ENCODE measurements at regions not wholly inside any gene's neighbourhood (a gene's known extent, or its start where the extent isn't known, plus 50 kb on each side); places are given as distances from the start of the nearest gene placed in this dataset.

DNA sequence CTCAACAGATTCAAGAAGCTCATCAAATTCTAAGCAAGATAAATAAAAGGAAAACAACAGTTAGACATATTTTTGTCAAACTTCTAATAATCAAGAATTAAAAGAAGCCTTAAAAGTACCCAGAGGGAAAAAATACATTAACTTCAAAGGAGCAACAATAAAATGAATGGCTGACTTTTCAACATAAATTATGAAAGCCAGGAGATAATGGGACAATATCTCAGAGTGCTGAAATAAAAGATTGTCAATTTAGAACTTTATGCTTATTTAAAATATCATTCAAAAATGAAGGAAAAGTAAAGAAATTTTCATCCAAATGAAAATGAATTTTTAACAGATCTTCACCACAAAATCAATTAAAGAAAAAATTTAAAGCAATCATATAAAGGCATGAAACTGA, 108.5 kb upstream of the IL6 start:
- Histone ChIP-seq H3K36me3 (replicated peaks in 1 of 2) (no peaks in the 10 kb centered on the region), H3K27me3 (no peaks in the 10 kb centered on the region), H3K4me3 (no peak overlapping the region), H3K27ac (no peak overlapping the region), H3K4me1 (replicated peaks in 1 of 2) (no peaks in the 10 kb centered on the region), H3K9me3 (replicated peaks in 1 of 3) (peaks cover 0 to 17% (median 13%) of the 10 kb centered on the region in 3 donors)
- intact Hi-C loops (cut with DNase I), result no loop called here
- no peak for TF ChIP-seq CTCF (IDR thresholded peaks at IDR 0.05)
- TF ChIP-seq POLR2A (IDR thresholded peaks at IDR 0.05), result no peak
- no peak for DNase-seq

DNA sequence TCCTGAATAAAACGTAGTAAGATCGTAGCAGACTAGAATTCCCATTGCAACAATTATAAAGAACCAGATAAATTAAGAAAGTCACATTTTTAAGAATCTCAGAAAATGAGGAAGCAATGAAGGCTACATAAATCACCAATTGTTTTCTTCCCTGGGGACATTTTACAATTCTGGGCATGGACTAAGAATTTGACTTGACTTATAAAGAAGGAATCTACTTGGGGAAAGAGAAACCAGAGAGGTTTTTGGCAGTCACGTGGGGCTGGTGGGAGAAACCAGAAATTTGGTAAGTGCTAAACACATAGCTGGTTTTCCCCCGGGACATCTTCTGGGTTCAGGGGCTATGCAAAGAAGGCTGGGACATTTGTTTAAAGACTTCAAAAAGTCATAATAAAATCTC, 109.8 kb upstream of the IL6 start:
- intact Hi-C loops (cut with DNase I), result no loop called here
- H3K4me3 ChIP-seq, result no peak overlapping the region
- H3K9me3 ChIP-seq (replicated peaks in 1 of 3), result peaks cover 0 to 17% (median 13%) of the 10 kb centered on the region in 3 donors
- DNase-seq, result no peak
- 73 to 77% (median 76%) methylated on average over 4 of the region's 4 CpGs for WGBS, 4 donors
- no peaks in the 10 kb centered on the region for H3K36me3 ChIP-seq (replicated peaks in 1 of 2)
- TF ChIP-seq POLR2A (IDR thresholded peaks at IDR 0.05) (no peak), CTCF (IDR thresholded peaks at IDR 0.05) (no peak)
- no peak overlapping the region for H3K27ac ChIP-seq
- no peaks in the 10 kb centered on the region for H3K27me3 ChIP-seq
- H3K4me1 ChIP-seq (replicated peaks in 1 of 2), result no peaks in the 10 kb centered on the region

- H3K9me3 ChIP-seq (replicated peaks in 1 of 3), result peaks cover 0 to 12% (median 8%) of the 10 kb centered on the region in 3 donors
- WGBS, 4 donors, result 48 to 67% (median 60%) methylated on average over 2 of the region's 2 CpGs
- intact Hi-C loops (cut with DNase I), result no loop called here
- H3K36me3 ChIP-seq (replicated peaks in 1 of 2), result no peaks in the 10 kb centered on the region
- H3K4me1 ChIP-seq (replicated peaks in 1 of 2), result no peaks in the 10 kb centered on the region
- H3K27me3 ChIP-seq, result no peaks in the 10 kb centered on the region
- H3K27ac ChIP-seq, result no peak overlapping the region
- DNase-seq, result no peak
- no peak overlapping the region for H3K4me3 ChIP-seq
- TF ChIP-seq POLR2A (IDR thresholded peaks at IDR 0.05) (no peak), CTCF (IDR thresholded peaks at IDR 0.05) (no peak)
Observed at GRCh38 chr7:22613496-22613895, 113.5 kb upstream of the IL6 start.

GRCh38 chr7:22612776-22613175, 112.8 kb upstream of the STEAP1B start:
- TF ChIP-seq POLR2A (IDR thresholded peaks at IDR 0.05) (no peak), CTCF (IDR thresholded peaks at IDR 0.05) (no peak)
- H3K36me3 ChIP-seq (replicated peaks in 1 of 2), result no peaks in the 10 kb centered on the region
- no peaks in the 10 kb centered on the region for H3K27me3 ChIP-seq
- no peaks in the 10 kb centered on the region for H3K4me1 ChIP-seq (replicated peaks in 1 of 2)
- 60 to 69% (median 66%) methylated on average over 2 of the region's 2 CpGs for WGBS, 4 donors
- intact Hi-C loops (cut with DNase I), result no loop called here
- no peak overlapping the region for H3K27ac ChIP-seq
- DNase-seq, result no peak
- peaks cover 0 to 5% (median under 1%) of the 10 kb centered on the region in 3 donors for H3K9me3 ChIP-seq (replicated peaks in 1 of 3)
- no peak overlapping the region for H3K4me3 ChIP-seq

All from adrenal gland (tissue), 9 donors.